ENCODE measurements at regions not wholly inside any gene's neighbourhood (a gene's known extent, or its start where the extent isn't known, plus 50 kb on each side); places are given as distances from the start of the nearest gene placed in this dataset.

- no peak for TF ChIP-seq CTCF (IDR thresholded peaks at IDR 0.05; ENCODE audit: low read depth, low read length)
- H3K4me3 ChIP-seq (replicated peaks in 1 of 2; ENCODE audit: low read depth in 2 of 2, low read length in 2 of 2): no peak overlapping the region
- no peak for DNase-seq (ENCODE audit: low read depth in 2 of 2)
Observed at GRCh38 chr4:111919639-111920038, 225.6 kb upstream of the FAM241A start.

GRCh38 chr4:111921714-111922113 is 223.5 kb upstream of the FAM241A start:
- no peak overlapping the region for H3K4me3 ChIP-seq (replicated peaks in 1 of 2; ENCODE audit: low read depth in 2 of 2, low read length in 2 of 2)
- no peak for DNase-seq (ENCODE audit: low read depth in 2 of 2)
- TF ChIP-seq CTCF (IDR thresholded peaks at IDR 0.05; ENCODE audit: low read depth, low read length): no peak

DNA sequence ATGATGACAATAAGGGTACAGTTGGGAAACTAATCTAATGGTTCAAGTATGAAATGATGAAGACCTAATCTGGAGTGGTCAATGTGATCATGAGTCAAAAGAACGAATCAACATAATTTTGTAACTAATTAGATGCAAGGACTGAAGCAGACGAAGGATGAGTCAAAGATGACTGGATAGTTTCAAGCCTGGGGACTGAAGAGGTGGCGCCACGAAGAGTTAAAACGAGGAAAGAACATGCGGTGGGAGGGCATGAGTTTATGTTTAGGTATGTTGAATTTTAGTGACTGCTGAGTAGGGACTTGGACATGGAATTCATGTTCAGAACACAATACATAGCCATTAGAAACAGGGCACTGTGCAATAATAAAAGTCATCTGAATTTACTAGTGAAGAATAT is 221.5 kb upstream of the FAM241A start:
- no peak for TF ChIP-seq CTCF (IDR thresholded peaks at IDR 0.05; ENCODE audit: low read depth, low read length)
- DNase-seq (ENCODE audit: low read depth in 2 of 2): peak in 1 of 2 donors; percentile 16
- no peak overlapping the region for H3K4me3 ChIP-seq (replicated peaks in 1 of 2; ENCODE audit: low read depth in 2 of 2, low read length in 2 of 2)

GRCh38 chr4:111924696-111925095 is 220.6 kb upstream of the FAM241A start:
- no peak for TF ChIP-seq CTCF (IDR thresholded peaks at IDR 0.05; ENCODE audit: low read depth, low read length)
- DNase-seq (ENCODE audit: low read depth in 2 of 2): no peak
- no peak overlapping the region for H3K4me3 ChIP-seq (replicated peaks in 1 of 2; ENCODE audit: low read depth in 2 of 2, low read length in 2 of 2)

DNA sequence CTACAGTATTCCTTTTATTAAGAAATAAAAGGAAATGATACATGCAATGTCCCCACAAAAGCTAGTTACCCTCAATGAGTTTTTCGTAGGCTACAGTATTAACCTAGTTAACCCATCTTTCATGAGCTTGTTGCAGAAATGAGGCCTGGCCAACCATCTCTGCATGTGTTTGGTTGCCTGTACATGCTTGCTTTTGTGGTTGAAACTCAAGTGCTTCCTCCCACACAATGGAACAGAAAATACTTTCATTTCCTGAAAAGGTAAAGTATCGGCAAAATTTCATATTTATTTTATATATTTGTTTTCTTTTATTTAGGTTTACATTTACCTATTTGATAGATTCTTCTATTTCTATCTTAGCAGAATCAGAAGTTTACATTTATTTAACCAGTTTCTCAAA is 214.6 kb upstream of the FAM241A start:
- H3K4me3 ChIP-seq (replicated peaks in 1 of 2; ENCODE audit: low read depth in 2 of 2, low read length in 2 of 2): no peak overlapping the region
- DNase-seq (ENCODE audit: low read depth in 2 of 2): no peak
- TF ChIP-seq CTCF (IDR thresholded peaks at IDR 0.05; ENCODE audit: low read depth, low read length): no peak

DNA sequence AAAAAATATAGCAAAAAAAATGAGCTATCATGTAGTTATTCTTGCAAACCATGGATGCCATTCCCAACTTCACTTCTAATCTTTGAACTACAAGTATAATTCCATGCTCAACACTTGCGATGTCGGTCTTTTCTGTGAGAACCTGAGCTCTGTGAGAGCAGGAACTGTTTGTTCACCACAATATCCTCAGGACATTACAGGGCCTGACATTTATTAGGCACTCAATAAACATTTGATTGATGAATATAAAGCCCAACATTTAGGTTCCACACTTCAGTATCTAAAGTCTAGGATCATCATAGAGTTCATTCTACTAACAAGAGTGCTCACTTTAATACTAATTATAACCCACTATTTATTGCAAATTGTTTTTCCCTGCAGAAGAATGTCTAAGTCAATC is 211.6 kb upstream of the FAM241A start:
- H3K4me3 ChIP-seq (replicated peaks in 1 of 2; ENCODE audit: low read depth in 2 of 2, low read length in 2 of 2): no peak overlapping the region
- no peak for DNase-seq (ENCODE audit: low read depth in 2 of 2)
- no peak for TF ChIP-seq CTCF (IDR thresholded peaks at IDR 0.05; ENCODE audit: low read depth, low read length)

GRCh38 chr4:111934314-111934713 is 210.9 kb upstream of the FAM241A start:
- H3K4me3 ChIP-seq (replicated peaks in 1 of 2; ENCODE audit: low read depth in 2 of 2, low read length in 2 of 2): no peak overlapping the region
- DNase-seq (ENCODE audit: low read depth in 2 of 2): no peak
- no peak for TF ChIP-seq CTCF (IDR thresholded peaks at IDR 0.05; ENCODE audit: low read depth, low read length)
